Transverse colon (tissue), 3 donors: ENCODE measurements at regions not wholly inside any gene's neighbourhood (a gene's known extent, or its start where the extent isn't known, plus 50 kb on each side); places are given as distances from the start of the nearest gene placed in this dataset.

Experiments
- POLR2A ChIP-seq: fragments of 450-650 bp; IDR thresholded peaks from one replicate; pipeline ENCODE4 v1.6.1; 2016; ENCODE audit warnings: antibody characterized with exemption, mild to moderate bottlenecking, moderate library complexity
- TF ChIP-seq, protein P1 (sequence below), 5 experiments: fragments of 200-600 bp in 3 of 5; fragments of 450-650 bp in 2 of 5; sonication (generic) in 3 of 5; IDR thresholded peaks; 1 replicate in 2 of 5; 2 replicates in 3 of 5; pipeline ENCODE4 v1.5.1; 2016 to 2017; ENCODE audit warnings: antibody characterized with exemption in 5 of 5, inconsistent platforms in 3 of 5, mild to moderate bottlenecking in 2 of 5, moderate library complexity in 1 of 5

GRCh38 chrX:97747346-97747745 lies 863.6 kb downstream of the RPA4 start:
- TF ChIP-seq POLR2A = no peak
- TF ChIP-seq, protein P1, sequence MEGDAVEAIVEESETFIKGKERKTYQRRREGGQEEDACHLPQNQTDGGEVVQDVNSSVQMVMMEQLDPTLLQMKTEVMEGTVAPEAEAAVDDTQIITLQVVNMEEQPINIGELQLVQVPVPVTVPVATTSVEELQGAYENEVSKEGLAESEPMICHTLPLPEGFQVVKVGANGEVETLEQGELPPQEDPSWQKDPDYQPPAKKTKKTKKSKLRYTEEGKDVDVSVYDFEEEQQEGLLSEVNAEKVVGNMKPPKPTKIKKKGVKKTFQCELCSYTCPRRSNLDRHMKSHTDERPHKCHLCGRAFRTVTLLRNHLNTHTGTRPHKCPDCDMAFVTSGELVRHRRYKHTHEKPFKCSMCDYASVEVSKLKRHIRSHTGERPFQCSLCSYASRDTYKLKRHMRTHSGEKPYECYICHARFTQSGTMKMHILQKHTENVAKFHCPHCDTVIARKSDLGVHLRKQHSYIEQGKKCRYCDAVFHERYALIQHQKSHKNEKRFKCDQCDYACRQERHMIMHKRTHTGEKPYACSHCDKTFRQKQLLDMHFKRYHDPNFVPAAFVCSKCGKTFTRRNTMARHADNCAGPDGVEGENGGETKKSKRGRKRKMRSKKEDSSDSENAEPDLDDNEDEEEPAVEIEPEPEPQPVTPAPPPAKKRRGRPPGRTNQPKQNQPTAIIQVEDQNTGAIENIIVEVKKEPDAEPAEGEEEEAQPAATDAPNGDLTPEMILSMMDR (IDR thresholded peaks at IDR 0.05) = no peak
